ENCODE measurements at regions not wholly inside any gene's neighbourhood (a gene's known extent, or its start where the extent isn't known, plus 50 kb on each side); places are given as distances from the start of the nearest gene placed in this dataset.

GRCh38 chr18:67265464-67266245 lies 250.9 kb downstream of the DSEL start:
- no peaks in the 10 kb centered on the region for H3K4me1 Mint-ChIP-seq
- H3K36me3 Mint-ChIP-seq, result no peaks in the 10 kb centered on the region
- no peak for DNase-seq
- no peaks in the 10 kb centered on the region for H3K27me3 Mint-ChIP-seq
- H3K9me3 Mint-ChIP-seq, result no peaks in the 10 kb centered on the region
- ATAC-seq (replicated peaks), result no peak
- H3K27ac Mint-ChIP-seq, result no peak overlapping the region
- no peak overlapping the region for H3K4me3 Mint-ChIP-seq

- Mint-ChIP-seq H3K4me3 (no peak overlapping the region), H3K4me1 (no peaks in the 10 kb centered on the region), H3K27ac (no peak overlapping the region), H3K9me3 (no peaks in the 10 kb centered on the region), H3K27me3 (no peaks in the 10 kb centered on the region), H3K36me3 (no peaks in the 10 kb centered on the region)
- ATAC-seq (replicated peaks) (no peak), DNase-seq (no peak)
Observed at GRCh38 chr18:67261931-67262552, 254.5 kb downstream of the DSEL start.

- no peak overlapping the region for H3K27ac Mint-ChIP-seq
- DNase-seq, result no peak
- no peaks in the 10 kb centered on the region for H3K4me1 Mint-ChIP-seq
- H3K4me3 Mint-ChIP-seq, result no peak overlapping the region
- no peaks in the 10 kb centered on the region for H3K9me3 Mint-ChIP-seq
- ATAC-seq (replicated peaks), result no peak
- no peaks in the 10 kb centered on the region for H3K27me3 Mint-ChIP-seq
- no peaks in the 10 kb centered on the region for H3K36me3 Mint-ChIP-seq
Observed at GRCh38 chr18:67260841-67261240, 255.7 kb downstream of the DSEL start.

- ATAC-seq (replicated peaks), result no peak
- no peaks in the 10 kb centered on the region for H3K27me3 Mint-ChIP-seq
- DNase-seq, result no peak
- no peak overlapping the region for H3K27ac Mint-ChIP-seq
- H3K4me1 Mint-ChIP-seq, result no peaks in the 10 kb centered on the region
- no peaks in the 10 kb centered on the region for H3K36me3 Mint-ChIP-seq
- H3K4me3 Mint-ChIP-seq, result no peak overlapping the region
- H3K9me3 Mint-ChIP-seq, result peaks cover 0 to 1% of the 10 kb centered on the region in 2 donors
Observed at GRCh38 chr18:67250776-67251424, 265.6 kb downstream of the DSEL start.

- Mint-ChIP-seq H3K27me3 (no peaks in the 10 kb centered on the region), H3K4me3 (peak overlapping the region; percentile 53), H3K9me3 (no peaks in the 10 kb centered on the region), H3K36me3 (no peaks in the 10 kb centered on the region), H3K27ac (no peak overlapping the region), H3K4me1 (peaks cover 2 to 5% of the 10 kb centered on the region in 2 donors)
- DNase-seq (no peak), ATAC-seq (replicated peaks) (no peak)
Observed at GRCh38 chr18:67243799-67244587, 272.5 kb downstream of the DSEL start.

GRCh38 chr18:67242001-67242400 lies 274.5 kb downstream of the DSEL start:
- H3K27me3 Mint-ChIP-seq, result no peaks in the 10 kb centered on the region
- no peak for ATAC-seq (replicated peaks)
- H3K4me1 Mint-ChIP-seq, result peaks cover 2 to 5% of the 10 kb centered on the region in 2 donors
- H3K36me3 Mint-ChIP-seq, result no peaks in the 10 kb centered on the region
- no peak overlapping the region for H3K27ac Mint-ChIP-seq
- no peak overlapping the region for H3K4me3 Mint-ChIP-seq
- DNase-seq, result no peak
- no peaks in the 10 kb centered on the region for H3K9me3 Mint-ChIP-seq

GRCh38 chr18:67241299-67241698 lies 275.2 kb downstream of the DSEL start:
- no peak for ATAC-seq (replicated peaks)
- H3K9me3 Mint-ChIP-seq, result no peaks in the 10 kb centered on the region
- H3K4me1 Mint-ChIP-seq, result peaks cover 2 to 5% of the 10 kb centered on the region in 2 donors
- no peak for DNase-seq
- no peaks in the 10 kb centered on the region for H3K27me3 Mint-ChIP-seq
- H3K36me3 Mint-ChIP-seq, result no peaks in the 10 kb centered on the region
- H3K4me3 Mint-ChIP-seq, result no peak overlapping the region
- no peak overlapping the region for H3K27ac Mint-ChIP-seq

GRCh38 chr18:67239826-67240225 lies 276.7 kb downstream of the DSEL start:
- Mint-ChIP-seq H3K4me1 (peaks cover 2 to 5% of the 10 kb centered on the region in 2 donors), H3K27ac (no peak overlapping the region), H3K4me3 (no peak overlapping the region), H3K9me3 (no peaks in the 10 kb centered on the region), H3K36me3 (no peaks in the 10 kb centered on the region), H3K27me3 (no peaks in the 10 kb centered on the region)
- DNase-seq (no peak), ATAC-seq (replicated peaks) (no peak)

- no peak overlapping the region for H3K4me3 Mint-ChIP-seq
- H3K27me3 Mint-ChIP-seq, result peaks cover 0 to 3% of the 10 kb centered on the region in 2 donors
- no peaks in the 10 kb centered on the region for H3K4me1 Mint-ChIP-seq
- no peak for DNase-seq
- H3K27ac Mint-ChIP-seq, result no peak overlapping the region
- H3K9me3 Mint-ChIP-seq, result no peaks in the 10 kb centered on the region
- H3K36me3 Mint-ChIP-seq, result no peaks in the 10 kb centered on the region
- no peak for ATAC-seq (replicated peaks)
Observed at GRCh38 chr18:67232991-67233390, 283.5 kb downstream of the DSEL start.

GRCh38 chr18:67232406-67232805 lies 284.1 kb downstream of the DSEL start:
- Mint-ChIP-seq H3K36me3 (no peaks in the 10 kb centered on the region), H3K4me3 (no peak overlapping the region), H3K27me3 (peaks cover 0 to 3% of the 10 kb centered on the region in 2 donors), H3K27ac (no peak overlapping the region), H3K4me1 (no peaks in the 10 kb centered on the region), H3K9me3 (no peaks in the 10 kb centered on the region)
- ATAC-seq (replicated peaks) (no peak), DNase-seq (no peak)

- H3K4me1 Mint-ChIP-seq, result no peaks in the 10 kb centered on the region
Observed at GRCh38 chr18:67222887-67223286, 293.6 kb downstream of the DSEL start.

GRCh38 chr18:67219821-67220220 lies 296.7 kb downstream of the DSEL start:
- H3K36me3 Mint-ChIP-seq, result no peaks in the 10 kb centered on the region
- DNase-seq (no peak), ATAC-seq (replicated peaks) (no peak)
- no peaks in the 10 kb centered on the region for H3K4me1 Mint-ChIP-seq
- no peak overlapping the region for H3K27ac Mint-ChIP-seq
- no peaks in the 10 kb centered on the region for H3K9me3 Mint-ChIP-seq
- H3K27me3 Mint-ChIP-seq, result peaks cover 0 to 12% of the 10 kb centered on the region in 2 donors
- no peak overlapping the region for H3K4me3 Mint-ChIP-seq

More at GRCh38 chr18:67222887-67223286, 293.6 kb downstream of the DSEL start:
- Mint-ChIP-seq H3K27ac (no peak overlapping the region), H3K9me3 (no peaks in the 10 kb centered on the region), H3K36me3 (no peaks in the 10 kb centered on the region), H3K4me3 (no peak overlapping the region), H3K27me3 (peaks cover 0 to 12% of the 10 kb centered on the region in 2 donors)
- no peak for ATAC-seq (replicated peaks)
- DNase-seq, result no peak

- H3K27me3 Mint-ChIP-seq, result peaks cover 0 to 12% of the 10 kb centered on the region in 2 donors
- H3K27ac Mint-ChIP-seq, result no peak overlapping the region
- H3K9me3 Mint-ChIP-seq, result no peaks in the 10 kb centered on the region
- no peak for ATAC-seq (replicated peaks)
- H3K36me3 Mint-ChIP-seq, result no peaks in the 10 kb centered on the region
- DNase-seq, result no peak
- H3K4me3 Mint-ChIP-seq, result no peak overlapping the region
- H3K4me1 Mint-ChIP-seq, result no peaks in the 10 kb centered on the region
Observed at GRCh38 chr18:67218556-67218955, 298.0 kb downstream of the DSEL start.

GRCh38 chr18:67217551-67218166 lies 298.9 kb downstream of the DSEL start:
- ATAC-seq (replicated peaks) (peak; percentile 86 to 88), DNase-seq (peak; percentile 7)
- Mint-ChIP-seq H3K4me1 (no peaks in the 10 kb centered on the region), H3K36me3 (no peaks in the 10 kb centered on the region), H3K9me3 (no peaks in the 10 kb centered on the region), H3K27me3 (peaks cover 0 to 12% of the 10 kb centered on the region in 2 donors), H3K4me3 (no peak overlapping the region), H3K27ac (no peak overlapping the region)

Measured in stimulated activated naive B cell treated with anti-CD40 and anti-IgM and Interleukin-4, amounts not matched to agents 10 μg/mL and 1 μg/mL and 100 μg/mL, for 72 hours (primary cell).